Liver (tissue), 8 donors: ENCODE measurements at regions not wholly inside any gene's neighbourhood (a gene's known extent, or its start where the extent isn't known, plus 50 kb on each side); places are given as distances from the start of the nearest gene placed in this dataset.

Experiments
- DNase-seq: peaks from one replicate; pipeline ENCODE4 v3.0.0-alpha.2; 2017; ENCODE audit warnings: low spot score
- H3K27ac ChIP-seq, 2 donors: one replicate each; pipeline ENCODE4 v1.7.0; 2013; ENCODE audit warnings: inconsistent platforms in 2 of 2, low read length in 2 of 2, control low read depth in 1 of 2, low read depth in 1 of 2, mild to moderate bottlenecking in 1 of 2
- H3K27me3 ChIP-seq, 4 donors: one replicate each; pipeline versions ENCODE4 v1.6.1 to v1.7.0; 2013; ENCODE audit warnings: low read length in 3 of 4, inconsistent platforms in 1 of 4, mild to moderate bottlenecking in 1 of 4, moderate library complexity in 1 of 4; ENCODE audit not compliant: control insufficient read depth in 4 of 4, insufficient read depth in 4 of 4
- H3K36me3 ChIP-seq, 4 donors: one replicate each; pipeline versions ENCODE4 v1.6.1 to v1.7.0; 2013; ENCODE audit warnings: low read length in 3 of 4, mild to moderate bottlenecking in 3 of 4, low read depth in 1 of 4, moderate library complexity in 1 of 4; ENCODE audit not compliant: control insufficient read depth in 4 of 4, insufficient read depth in 3 of 4
- H3K4me1 ChIP-seq, 4 donors: one replicate each; pipeline versions ENCODE4 v1.6.1 to v1.7.0; 2013; ENCODE audit warnings: low read length in 3 of 4, mild to moderate bottlenecking in 3 of 4, moderate library complexity in 1 of 4; ENCODE audit not compliant: control insufficient read depth in 4 of 4, insufficient read depth in 4 of 4
- H3K4me3 ChIP-seq, 3 donors: one replicate each; pipeline versions ENCODE4 v1.6.1 to v1.7.0; 2013; ENCODE audit warnings: low read length in 3 of 3, control low read depth in 1 of 3, low read depth in 1 of 3, mild to moderate bottlenecking in 1 of 3
- H3K9ac ChIP-seq, 2 donors: one replicate each; pipeline ENCODE4 v1.7.0; 2013; ENCODE audit warnings: low read length in 2 of 2, mild to moderate bottlenecking in 2 of 2, moderate library complexity in 2 of 2, control low read depth in 1 of 2, low read depth in 1 of 2
- H3K9me3 ChIP-seq, 4 donors: one replicate each; pipeline versions ENCODE4 v1.6.1 to v1.7.0; 2013; ENCODE audit warnings: low read length in 3 of 4; ENCODE audit not compliant: control insufficient read depth in 4 of 4
- FOXA1 ChIP-seq: IDR thresholded peaks from 2 replicates; pipeline ENCODE4 v1.6.1; 2016; ENCODE audit warnings: antibody characterized with exemption
- FOXA2 ChIP-seq: IDR thresholded peaks from 2 replicates; pipeline ENCODE4 v1.6.1; 2016; ENCODE audit warnings: antibody characterized with exemption
- GABPA ChIP-seq, 2 donors: IDR thresholded peaks in 1 of 2; conservative IDR thresholded peaks in 1 of 2; 2 replicates each; pipeline ENCODE4 v1.6.1; 2016; ENCODE audit warnings: antibody characterized with exemption in 2 of 2, mild to moderate bottlenecking in 1 of 2, moderate library complexity in 1 of 2
- HNF4A ChIP-seq, 2 donors: conservative IDR thresholded peaks; 2 replicates each; pipeline ENCODE4 v1.6.1; 2016; ENCODE audit warnings: antibody characterized with exemption in 2 of 2, mild to moderate bottlenecking in 2 of 2
- HNF4G ChIP-seq: IDR thresholded peaks from 2 replicates; pipeline ENCODE4 v1.6.1; 2016; ENCODE audit warnings: antibody characterized with exemption
- JUND ChIP-seq, 2 donors: IDR thresholded peaks; 2 replicates each; pipeline ENCODE4 v1.6.1; 2016; ENCODE audit warnings: antibody characterized with exemption in 2 of 2
- NR2F2 ChIP-seq: IDR thresholded peaks from 2 replicates; pipeline ENCODE4 v1.6.1; 2016; ENCODE audit warnings: antibody characterized with exemption
- RAD21 ChIP-seq, 2 donors: IDR thresholded peaks; 2 replicates each; pipeline ENCODE4 v1.6.1; 2016; ENCODE audit warnings: antibody characterized with exemption in 2 of 2, mild to moderate bottlenecking in 2 of 2
- RXRA ChIP-seq, 2 donors: IDR thresholded peaks; 2 replicates each; pipeline ENCODE4 v1.6.1; 2017 to 2018; ENCODE audit warnings: antibody characterized with exemption in 2 of 2, mild to moderate bottlenecking in 1 of 2
- SP1 ChIP-seq: IDR thresholded peaks from 2 replicates; pipeline ENCODE4 v1.6.1; 2018; ENCODE audit warnings: antibody characterized with exemption, mild to moderate bottlenecking
- TAF1 ChIP-seq: conservative IDR thresholded peaks from 2 replicates; pipeline ENCODE4 v1.6.1; 2016; ENCODE audit warnings: antibody characterized with exemption, mild to moderate bottlenecking
- WGBS: extraction: QIAGEN DNeasy Blood & Tissue Kit; methylation state at CpG from one replicate; pipeline ENCODE4 v1.1.7; 2013; 5-methylcytosine and 5-hydroxymethylcytosine counted together
- TF ChIP-seq, protein P1 (sequence below): fragments of 150-350 bp; IDR thresholded peaks from 2 replicates; pipeline ENCODE4 v1.5.1; 2017; ENCODE audit warnings: improper control_type of control experiment, low read depth, low read length; ENCODE audit not compliant: missing input control
- TF ChIP-seq, protein P2 (sequence below): IDR thresholded peaks from 2 replicates; pipeline ENCODE4 v1.6.1; 2016; ENCODE audit warnings: antibody characterized with exemption
- donor health status: healthy.
- donor health status: healthy.
- donor health status: healthy.
- donor health status: healthy.
- donor health status: healthy.

- TF ChIP-seq JUND (IDR thresholded peaks at IDR 0.05) (no peak), RXRA (IDR thresholded peaks at IDR 0.05) (no peak), HNF4G (no peak), RAD21 (IDR thresholded peaks at IDR 0.05) (no peak), SP1 (no peak), FOXA1 (no peak)
- TF ChIP-seq, protein P1, sequence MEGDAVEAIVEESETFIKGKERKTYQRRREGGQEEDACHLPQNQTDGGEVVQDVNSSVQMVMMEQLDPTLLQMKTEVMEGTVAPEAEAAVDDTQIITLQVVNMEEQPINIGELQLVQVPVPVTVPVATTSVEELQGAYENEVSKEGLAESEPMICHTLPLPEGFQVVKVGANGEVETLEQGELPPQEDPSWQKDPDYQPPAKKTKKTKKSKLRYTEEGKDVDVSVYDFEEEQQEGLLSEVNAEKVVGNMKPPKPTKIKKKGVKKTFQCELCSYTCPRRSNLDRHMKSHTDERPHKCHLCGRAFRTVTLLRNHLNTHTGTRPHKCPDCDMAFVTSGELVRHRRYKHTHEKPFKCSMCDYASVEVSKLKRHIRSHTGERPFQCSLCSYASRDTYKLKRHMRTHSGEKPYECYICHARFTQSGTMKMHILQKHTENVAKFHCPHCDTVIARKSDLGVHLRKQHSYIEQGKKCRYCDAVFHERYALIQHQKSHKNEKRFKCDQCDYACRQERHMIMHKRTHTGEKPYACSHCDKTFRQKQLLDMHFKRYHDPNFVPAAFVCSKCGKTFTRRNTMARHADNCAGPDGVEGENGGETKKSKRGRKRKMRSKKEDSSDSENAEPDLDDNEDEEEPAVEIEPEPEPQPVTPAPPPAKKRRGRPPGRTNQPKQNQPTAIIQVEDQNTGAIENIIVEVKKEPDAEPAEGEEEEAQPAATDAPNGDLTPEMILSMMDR = no peak
Measured at GRCh38 chr4:106864231-106864630, 171.9 kb downstream of the DKK2 start (continued).

DNA sequence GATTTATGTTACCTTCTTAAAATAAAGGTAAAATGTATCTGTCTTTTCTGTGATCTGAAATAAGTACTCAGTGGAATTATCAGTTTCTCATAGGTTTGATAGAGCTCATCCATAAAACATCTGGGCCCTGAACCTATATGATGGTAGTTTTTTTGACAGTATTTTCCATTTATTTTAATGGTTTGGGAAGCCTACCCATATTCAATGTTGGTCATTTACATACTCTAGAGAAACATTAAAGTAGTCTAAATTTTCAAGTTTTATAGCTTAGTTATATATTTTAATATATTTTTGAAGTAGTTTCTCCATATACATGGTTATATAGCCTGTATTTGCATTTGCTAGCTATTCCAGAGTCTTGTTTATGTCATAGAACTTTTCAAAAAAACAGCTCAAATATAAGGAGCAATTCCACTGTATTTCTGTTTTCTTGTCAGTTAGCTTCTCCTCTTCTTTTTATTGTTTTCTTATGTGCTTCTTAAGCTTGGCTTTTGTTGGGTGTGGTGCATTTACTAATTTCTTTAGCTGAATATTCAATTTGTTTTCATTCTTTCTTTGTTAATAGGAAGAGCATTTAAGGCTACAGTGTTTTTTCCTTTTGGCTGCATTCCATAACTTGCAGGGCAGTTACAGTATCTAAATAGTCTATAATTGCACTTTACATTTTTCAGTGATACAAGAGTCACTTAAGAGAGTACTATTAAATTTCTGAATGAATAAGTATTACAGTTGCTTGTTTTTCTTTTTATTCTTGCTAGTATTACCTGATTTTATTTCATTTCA lies 181.4 kb downstream of the DKK2 start:
- Histone ChIP-seq H3K36me3 (no peaks in the 10 kb centered on the region), H3K27me3 (no peaks in the 10 kb centered on the region), H3K27ac (no peak overlapping the region), H3K4me1 (no peaks in the 10 kb centered on the region), H3K9me3 (no peaks in the 10 kb centered on the region), H3K4me3 (no peak overlapping the region), H3K9ac (no peak overlapping the region)
- TF ChIP-seq HNF4A (conservative IDR thresholded peaks at IDR 0.05) (no peak), TAF1 (no peak)
- TF ChIP-seq, protein P1 = no peak
- no peak for DNase-seq

DNA sequence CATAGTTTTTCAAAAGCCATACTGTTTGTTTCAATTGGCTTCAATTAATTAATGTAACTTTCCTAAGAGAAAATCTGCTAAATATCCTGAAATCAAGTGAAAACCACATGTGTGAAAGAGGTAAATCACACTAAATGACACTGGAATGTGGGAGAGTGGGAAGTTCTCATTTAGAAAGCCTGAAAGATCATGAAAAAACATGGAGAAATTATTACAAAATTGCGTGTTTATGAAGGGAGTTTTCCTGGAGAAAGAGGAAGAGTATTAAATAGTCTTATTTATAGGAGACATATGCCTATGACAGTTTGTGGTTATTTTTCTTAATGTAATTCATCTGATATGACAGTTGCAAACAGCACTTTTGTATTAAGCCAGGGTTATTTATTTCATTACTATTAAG lies 183.7 kb downstream of the DKK2 start:
- Histone ChIP-seq H3K27me3 (no peaks in the 10 kb centered on the region), H3K27ac (no peak overlapping the region), H3K36me3 (no peaks in the 10 kb centered on the region), H3K4me3 (no peak overlapping the region), H3K9ac (no peak overlapping the region), H3K4me1 (no peaks in the 10 kb centered on the region), H3K9me3 (no peaks in the 10 kb centered on the region)
- 66% methylated on average over 1 of the region's 1 CpG for WGBS
- TF ChIP-seq GABPA (IDR thresholded peaks at IDR 0.05 in 1 of 2, conservative IDR thresholded peaks at IDR 0.05 in 1 of 2) = no peak
- TF ChIP-seq FOXA2 = no peak
- no peak for TF ChIP-seq NR2F2
- no peak for TF ChIP-seq JUND (IDR thresholded peaks at IDR 0.05)
- TF ChIP-seq FOXA1 = no peak
- no peak for TF ChIP-seq TAF1
- TF ChIP-seq, protein P2, sequence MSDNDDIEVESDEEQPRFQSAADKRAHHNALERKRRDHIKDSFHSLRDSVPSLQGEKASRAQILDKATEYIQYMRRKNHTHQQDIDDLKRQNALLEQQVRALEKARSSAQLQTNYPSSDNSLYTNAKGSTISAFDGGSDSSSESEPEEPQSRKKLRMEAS = no peak
- no peak for DNase-seq
